ENCODE measurements at regions not wholly inside any gene's neighbourhood (a gene's known extent, or its start where the extent isn't known, plus 50 kb on each side); places are given as distances from the start of the nearest gene placed in this dataset.

GRCh38 chr5:37979559-37979958 is 139.7 kb upstream of the GDNF start:
- TF ChIP-seq, protein P1, sequence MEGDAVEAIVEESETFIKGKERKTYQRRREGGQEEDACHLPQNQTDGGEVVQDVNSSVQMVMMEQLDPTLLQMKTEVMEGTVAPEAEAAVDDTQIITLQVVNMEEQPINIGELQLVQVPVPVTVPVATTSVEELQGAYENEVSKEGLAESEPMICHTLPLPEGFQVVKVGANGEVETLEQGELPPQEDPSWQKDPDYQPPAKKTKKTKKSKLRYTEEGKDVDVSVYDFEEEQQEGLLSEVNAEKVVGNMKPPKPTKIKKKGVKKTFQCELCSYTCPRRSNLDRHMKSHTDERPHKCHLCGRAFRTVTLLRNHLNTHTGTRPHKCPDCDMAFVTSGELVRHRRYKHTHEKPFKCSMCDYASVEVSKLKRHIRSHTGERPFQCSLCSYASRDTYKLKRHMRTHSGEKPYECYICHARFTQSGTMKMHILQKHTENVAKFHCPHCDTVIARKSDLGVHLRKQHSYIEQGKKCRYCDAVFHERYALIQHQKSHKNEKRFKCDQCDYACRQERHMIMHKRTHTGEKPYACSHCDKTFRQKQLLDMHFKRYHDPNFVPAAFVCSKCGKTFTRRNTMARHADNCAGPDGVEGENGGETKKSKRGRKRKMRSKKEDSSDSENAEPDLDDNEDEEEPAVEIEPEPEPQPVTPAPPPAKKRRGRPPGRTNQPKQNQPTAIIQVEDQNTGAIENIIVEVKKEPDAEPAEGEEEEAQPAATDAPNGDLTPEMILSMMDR (IDR thresholded peaks at IDR 0.05) = no peak
- no peak for TF ChIP-seq POLR2A (IDR thresholded peaks at IDR 0.05)

All from thyroid gland (tissue), 4 donors.